Breast epithelium (tissue), 4 donors: ENCODE measurements at regions not wholly inside any gene's neighbourhood (a gene's known extent, or its start where the extent isn't known, plus 50 kb on each side); places are given as distances from the start of the nearest gene placed in this dataset.
"Not testable (repeated sequence)": the region's sequence is repeated elsewhere in the genome, so short reads cannot be mapped to it uniquely, and the experiment has no call there.

Experiments used
- DNase-seq, 2 donors: peaks; one replicate each; pipeline ENCODE4 v3.0.0-alpha.2; 2019; ENCODE audit warnings: low spot score in 2 of 2
- H3K27ac ChIP-seq, 2 donors: fragments of 200-600 bp; sonication (generic) in 1 of 2; one replicate each; pipeline ENCODE4 v1.5.1; 2016 to 2019; ENCODE audit warnings: mild to moderate bottlenecking in 1 of 2
- H3K27me3 ChIP-seq, 2 donors: fragments of 200-600 bp; sonication (generic) in 1 of 2; one replicate each; pipeline versions ENCODE4 v1.5.1 to v1.6.0; 2017 to 2019; ENCODE audit warnings: control low read depth in 1 of 2, mild to moderate bottlenecking in 1 of 2
- H3K36me3 ChIP-seq: fragments of 200-600 bp; one replicate; pipeline ENCODE4 v1.5.1; 2019
- H3K4me1 ChIP-seq, 2 donors: fragments of 200-600 bp; sonication (generic); one replicate each; pipeline ENCODE4 v1.5.1; 2016 to 2019; ENCODE audit warnings: control low read depth in 1 of 2
- H3K4me3 ChIP-seq, 3 donors: fragments of 200-600 bp; sonication (generic); 1 replicate in 2 of 3; 2 replicates in 1 of 3; pipeline ENCODE4 v1.5.1; 2016 to 2019; ENCODE audit warnings: mild to moderate bottlenecking in 3 of 3, moderate library complexity in 2 of 3
- H3K9me3 ChIP-seq, 2 donors: fragments of 200-600 bp; sonication (generic) in 1 of 2; one replicate each; pipeline ENCODE4 v1.5.1; 2016 to 2019; ENCODE audit warnings: control low read depth in 1 of 2
- CTCF ChIP-seq, 3 donors: fragments of 450-650 bp; IDR thresholded peaks; one replicate each; pipeline ENCODE4 v1.5.1; 2016 to 2017; ENCODE audit warnings: antibody characterized with exemption in 3 of 3, mild to moderate bottlenecking in 3 of 3, moderate library complexity in 3 of 3
- POLR2A ChIP-seq: fragments of 450-650 bp; IDR thresholded peaks from one replicate; pipeline ENCODE4 v1.6.1; 2016; ENCODE audit warnings: antibody characterized with exemption, mild to moderate bottlenecking, moderate library complexity
- POLR2AphosphoS5 ChIP-seq, 3 donors: sonication (generic); formaldehyde crosslinking; IDR thresholded peaks; one replicate each; pipeline ENCODE4 v1.6.1; 2017; ENCODE audit warnings: antibody characterized with exemption in 3 of 3
- intact Hi-C: fragments of 100-400 bp; cut with DNase I; formaldehyde crosslinking; loops from one replicate; pipeline ENCODE4 v1.15.1; 2023; ENCODE audit warnings: low total_unique reads

GRCh38 chr15:88994286-88994685 is 81.1 kb upstream of the MFGE8 start:
- intact Hi-C loops = loop anchor here (10.0 kb wide), 1 partner anchor 1451 kb away; no protein-coding TSS in a partner anchor
- no peaks in the 10 kb centered on the region for H3K9me3 ChIP-seq

GRCh38 chr15:88995449-88995848 is 82.3 kb upstream of the MFGE8 start:
- intact Hi-C loops = loop anchor here (10.0 kb wide), 1 partner anchor 1449 kb away; no protein-coding TSS in a partner anchor
- H3K27ac ChIP-seq = no peak overlapping the region
- H3K36me3 ChIP-seq = no peaks in the 10 kb centered on the region
- no peak for DNase-seq
- no peaks in the 10 kb centered on the region for H3K27me3 ChIP-seq
- H3K4me3 ChIP-seq = no peak overlapping the region
- H3K4me1 ChIP-seq = no peaks in the 10 kb centered on the region
- H3K9me3 ChIP-seq = no peaks in the 10 kb centered on the region
- TF ChIP-seq POLR2A (no peak), POLR2AphosphoS5 (IDR thresholded peaks at IDR 0.05) (no peak), CTCF (IDR thresholded peaks at IDR 0.05) (no peak)

More at GRCh38 chr15:88994286-88994685, 81.1 kb upstream of the MFGE8 start:
- no peaks in the 10 kb centered on the region for H3K36me3 ChIP-seq
- TF ChIP-seq POLR2A (no peak), CTCF (IDR thresholded peaks at IDR 0.05) (no peak), POLR2AphosphoS5 (IDR thresholded peaks at IDR 0.05) (no peak)
- no peak for DNase-seq
- H3K27ac ChIP-seq = no peak overlapping the region
- no peaks in the 10 kb centered on the region for H3K27me3 ChIP-seq
- H3K4me3 ChIP-seq = no peak overlapping the region
- no peaks in the 10 kb centered on the region for H3K4me1 ChIP-seq

- H3K4me1 ChIP-seq = peaks cover 0 to 8% of the 10 kb centered on the region in 2 donors
- no peak overlapping the region for H3K4me3 ChIP-seq
- intact Hi-C loops = loop anchor here (10.0 kb wide), 1 partner anchor 1447 kb away; no protein-coding TSS in a partner anchor
- H3K9me3 ChIP-seq = no peaks in the 10 kb centered on the region
- no peaks in the 10 kb centered on the region for H3K36me3 ChIP-seq
- DNase-seq = no peak
- no peaks in the 10 kb centered on the region for H3K27me3 ChIP-seq
- TF ChIP-seq POLR2AphosphoS5 (IDR thresholded peaks at IDR 0.05) (no peak), CTCF (IDR thresholded peaks at IDR 0.05) (no peak), POLR2A (no peak)
- no peak overlapping the region for H3K27ac ChIP-seq
Observed at GRCh38 chr15:88997531-88997930, 84.4 kb upstream of the MFGE8 start.

GRCh38 chr15:88998980-88999713 is 86.0 kb upstream of the MFGE8 start:
- H3K4me3 ChIP-seq = no peak overlapping the region
- TF ChIP-seq POLR2AphosphoS5 (IDR thresholded peaks at IDR 0.05) (no peak), POLR2A (no peak), CTCF (IDR thresholded peaks at IDR 0.05) (no peak)
- H3K27me3 ChIP-seq = no peaks in the 10 kb centered on the region
- H3K27ac ChIP-seq = no peak overlapping the region
- no peaks in the 10 kb centered on the region for H3K9me3 ChIP-seq
- no peak for DNase-seq
- peaks cover 0 to 12% of the 10 kb centered on the region in 2 donors for H3K4me1 ChIP-seq
- no peaks in the 10 kb centered on the region for H3K36me3 ChIP-seq
- intact Hi-C loops = loop anchor here (10.0 kb wide), 1 partner anchor 1446 kb away; no protein-coding TSS in a partner anchor

- intact Hi-C loops, H3K9me3 ChIP-seq, DNase-seq, H3K4me3 ChIP-seq, H3K27me3 ChIP-seq, H3K36me3 ChIP-seq: not testable (repeated sequence)
- Histone ChIP-seq H3K4me1 (peaks cover 0 to 12% of the 10 kb centered on the region in 2 donors), H3K27ac (peak overlapping the region in 1 of 2 donors; percentile 64)
Observed at GRCh38 chr15:89001708-89002275, 86.5 kb upstream of the ABHD2 start.
